Neuronal stem cell (in vitro differentiated cells): ENCODE measurements at regions not wholly inside any gene's neighbourhood (a gene's known extent, or its start where the extent isn't known, plus 50 kb on each side); places are given as distances from the start of the nearest gene placed in this dataset.

Experiments
- DNase-seq: peaks from one replicate; pipeline ENCODE4 v3.0.0-alpha.2; 2013; ENCODE audit warnings: low spot score
- H2AFZ ChIP-seq: one replicate; pipeline ENCODE4 v1.6.1; 2013; ENCODE audit warnings: mild to moderate bottlenecking, low read length, inconsistent platforms
- H2AK5ac ChIP-seq: 2 replicates; pipeline ENCODE4 v1.6.1; 2013; ENCODE audit warnings: low read depth, mild to moderate bottlenecking, inconsistent platforms, low read length, moderate library complexity, mixed read lengths
- H2BK120ac ChIP-seq: 2 replicates; pipeline ENCODE4 v1.6.1; 2013; ENCODE audit warnings: low read depth, mild to moderate bottlenecking, inconsistent platforms, low read length, moderate library complexity, mixed read lengths
- H2BK12ac ChIP-seq: one replicate; pipeline ENCODE4 v1.6.1; 2013; ENCODE audit warnings: low read length, inconsistent platforms
- H2BK15ac ChIP-seq: 2 replicates; pipeline ENCODE4 v1.6.1; 2013; ENCODE audit warnings: mild to moderate bottlenecking, low read length, inconsistent platforms, mixed read lengths
- H2BK5ac ChIP-seq: one replicate; pipeline ENCODE4 v1.6.1; 2013; ENCODE audit warnings: inconsistent platforms, mild to moderate bottlenecking, low read length, moderate library complexity
- H3K14ac ChIP-seq: one replicate; pipeline ENCODE4 v1.6.1; 2013; ENCODE audit warnings: low read length, inconsistent platforms
- H3K18ac ChIP-seq: 2 replicates; pipeline ENCODE4 v1.6.1; 2013; ENCODE audit warnings: low read length, inconsistent platforms
- H3K23ac ChIP-seq: 2 replicates; pipeline ENCODE4 v1.6.1; 2013; ENCODE audit warnings: low read depth, mild to moderate bottlenecking, mixed read lengths, low read length, inconsistent platforms; ENCODE audit not compliant: poor library complexity
- H3K27ac ChIP-seq: replicated peaks from 3 replicates; pipeline ENCODE4 v1.5.1; 2013; ENCODE audit warnings: low read length, inconsistent platforms
- H3K27me3 ChIP-seq, 3 experiments: 2 replicates each; pipeline ENCODE4 v1.6.1; 2013; ENCODE audit warnings: low read length in 3 of 3, mild to moderate bottlenecking in 2 of 3, inconsistent platforms in 1 of 3, low read depth in 1 of 3, mixed read lengths in 1 of 3, moderate library complexity in 1 of 3; ENCODE audit not compliant: control insufficient read depth in 3 of 3, insufficient read depth in 3 of 3
- H3K36me3 ChIP-seq, 2 donors: replicated peaks in 1 of 2; 2 replicates each; pipeline ENCODE4 v1.6.1; 2013; ENCODE audit warnings: low read length in 2 of 2; ENCODE audit not compliant: control insufficient read depth in 2 of 2, insufficient read depth in 2 of 2
- H3K4ac ChIP-seq: 2 replicates; pipeline ENCODE4 v1.6.1; 2013; ENCODE audit warnings: inconsistent platforms, mild to moderate bottlenecking, low read length, moderate library complexity
- H3K4me1 ChIP-seq, 2 donors: 1 replicate in 1 of 2; 2 replicates in 1 of 2; pipeline ENCODE4 v1.6.1; 2013; ENCODE audit warnings: low read length in 2 of 2, low read depth in 1 of 2; ENCODE audit not compliant: control insufficient read depth in 2 of 2, insufficient read depth in 1 of 2
- H3K4me2 ChIP-seq: one replicate; pipeline ENCODE4 v1.6.1; 2013; ENCODE audit warnings: mild to moderate bottlenecking, low read length, inconsistent platforms; ENCODE audit not compliant: insufficient read depth, poor library complexity, severe bottlenecking
- H3K4me3 ChIP-seq, 2 donors: 2 replicates each; pipeline ENCODE4 v1.5.1; 2013; ENCODE audit warnings: low read length in 2 of 2, mild to moderate bottlenecking in 2 of 2, inconsistent platforms in 1 of 2, moderate library complexity in 1 of 2
- H3K79me1 ChIP-seq: one replicate; pipeline ENCODE4 v1.6.1; 2013; ENCODE audit warnings: low read depth, mild to moderate bottlenecking, inconsistent platforms, low read length, moderate library complexity
- H3K9ac ChIP-seq: one replicate; pipeline ENCODE4 v1.6.1; 2013; ENCODE audit warnings: mild to moderate bottlenecking, low read depth, low read length, inconsistent platforms; ENCODE audit not compliant: poor library complexity
- H3K9me3 ChIP-seq, 2 donors: replicated peaks in 1 of 2; 2 replicates each; pipeline versions ENCODE3 to v1.6.1; 2013; ENCODE audit warnings: low read length in 2 of 2, mild to moderate bottlenecking in 2 of 2, inconsistent platforms in 1 of 2, low read depth in 1 of 2, mixed read lengths in 1 of 2, moderate library complexity in 1 of 2; ENCODE audit not compliant: control insufficient read depth in 2 of 2, insufficient read depth in 1 of 2
- H4K8ac ChIP-seq: one replicate; pipeline ENCODE4 v1.6.1; 2013; ENCODE audit warnings: low read depth, mild to moderate bottlenecking, inconsistent platforms, low read length, moderate library complexity
- H4K91ac ChIP-seq: one replicate; pipeline ENCODE4 v1.6.1; 2013; ENCODE audit warnings: low read length, low read depth, mild to moderate bottlenecking, inconsistent platforms; ENCODE audit not compliant: poor library complexity
- WGBS, 2 donors: extraction: QIAGEN DNeasy Blood & Tissue Kit; methylation state at CpG; one replicate each; pipeline ENCODE4 v1.1.7; 2013; ENCODE audit warnings: missing lambda C conversion rate in 2 of 2, mixed read lengths in 1 of 2; ENCODE audit not compliant: insufficient read length in 2 of 2, insufficient replicate concordance in 1 of 2; ENCODE audit errors: extremely low coverage in 2 of 2; 5-methylcytosine and 5-hydroxymethylcytosine counted together

GRCh38 chr2:16375351-16375750 is 290.3 kb downstream of the CYRIA start:
- 100% methylated on average over 1 of the region's 2 CpGs; no CpG with 5 or more reads in 1 of the 2 donors for WGBS, 2 donors

GRCh38 chr2:16374671-16375070 is 291.0 kb downstream of the CYRIA start:
- Histone ChIP-seq H3K36me3 (no peaks in the 10 kb centered on the region), H2BK12ac (no peak overlapping the region), H3K14ac (no peak overlapping the region), H3K4ac (no peak overlapping the region), H3K9ac (no peak overlapping the region), H3K27ac (no peak overlapping the region), H4K8ac (no peak overlapping the region), H2BK5ac (no peak overlapping the region), H3K9me3 (peaks cover 0 to 5% of the 10 kb centered on the region in 2 donors), H3K18ac (no peak overlapping the region), H2AFZ (no peak overlapping the region), H3K4me2 (no peak overlapping the region), H2AK5ac (no peak overlapping the region), H2BK15ac (no peak overlapping the region), H2BK120ac (no peak overlapping the region), H4K91ac (no peak overlapping the region), H3K23ac (no peak overlapping the region), H3K79me1 (no peaks in the 10 kb centered on the region), H3K4me3 (no peak overlapping the region), H3K27me3 (peaks cover 0 to 5% (median 0%) of the 10 kb centered on the region in 3 experiments), H3K4me1 (no peaks in the 10 kb centered on the region)
- no peak for DNase-seq
- no CpG with 5 or more reads among the region's 6 CpGs for WGBS, 2 donors

More at GRCh38 chr2:16375351-16375750, 290.3 kb downstream of the CYRIA start:
- Histone ChIP-seq H2BK5ac (no peak overlapping the region), H3K4me1 (no peaks in the 10 kb centered on the region), H2BK15ac (no peak overlapping the region), H3K14ac (no peak overlapping the region), H3K9ac (no peak overlapping the region), H3K23ac (no peak overlapping the region), H2BK12ac (no peak overlapping the region), H2BK120ac (no peak overlapping the region), H4K91ac (no peak overlapping the region), H2AK5ac (no peak overlapping the region), H3K4me2 (no peak overlapping the region), H3K18ac (no peak overlapping the region), H3K36me3 (no peaks in the 10 kb centered on the region), H3K4ac (no peak overlapping the region), H3K9me3 (peaks cover 0 to 5% of the 10 kb centered on the region in 2 donors), H4K8ac (no peak overlapping the region), H2AFZ (no peak overlapping the region), H3K79me1 (no peaks in the 10 kb centered on the region), H3K27me3 (peaks cover 0 to 5% (median 0%) of the 10 kb centered on the region in 3 experiments), H3K4me3 (no peak overlapping the region), H3K27ac (no peak overlapping the region)
- DNase-seq = no peak

GRCh38 chr2:16373341-16373740 is 292.3 kb downstream of the CYRIA start:
- DNase-seq = no peak
- Histone ChIP-seq H3K18ac (no peak overlapping the region), H2BK120ac (no peak overlapping the region), H3K4me1 (no peaks in the 10 kb centered on the region), H4K8ac (no peak overlapping the region), H3K4ac (no peak overlapping the region), H3K14ac (no peak overlapping the region), H3K27ac (no peak overlapping the region), H2AFZ (no peak overlapping the region), H3K9me3 (peaks cover under 1 to 5% of the 10 kb centered on the region in 2 donors), H3K23ac (no peak overlapping the region), H2BK12ac (no peak overlapping the region), H2AK5ac (no peak overlapping the region), H3K27me3 (peaks cover 0 to 5% (median 0%) of the 10 kb centered on the region in 3 experiments), H2BK5ac (no peak overlapping the region), H3K4me3 (no peak overlapping the region), H3K4me2 (no peak overlapping the region), H3K9ac (no peak overlapping the region), H4K91ac (no peak overlapping the region), H3K79me1 (no peaks in the 10 kb centered on the region), H3K36me3 (no peaks in the 10 kb centered on the region), H2BK15ac (no peak overlapping the region)
- WGBS, 2 donors = no CpG with 5 or more reads among the region's 1 CpG

GRCh38 chr2:16371751-16372150 is 293.9 kb downstream of the CYRIA start:
- Histone ChIP-seq H3K27ac (no peak overlapping the region), H3K23ac (no peak overlapping the region), H2BK12ac (no peak overlapping the region), H3K14ac (no peak overlapping the region), H3K4ac (no peak overlapping the region), H2BK15ac (no peak overlapping the region), H2AK5ac (no peak overlapping the region), H3K27me3 (peaks cover 0 to 5% (median 0%) of the 10 kb centered on the region in 3 experiments), H4K91ac (no peak overlapping the region), H3K18ac (no peak overlapping the region), H2AFZ (no peak overlapping the region), H2BK5ac (no peak overlapping the region), H3K36me3 (no peaks in the 10 kb centered on the region), H3K4me2 (no peak overlapping the region), H3K4me1 (no peaks in the 10 kb centered on the region), H4K8ac (no peak overlapping the region), H3K79me1 (no peaks in the 10 kb centered on the region), H3K4me3 (no peak overlapping the region), H3K9ac (no peak overlapping the region), H2BK120ac (no peak overlapping the region), H3K9me3 (peaks cover 1 to 5% of the 10 kb centered on the region in 2 donors)
- WGBS, 2 donors = no CpG with 5 or more reads among the region's 6 CpGs
- no peak for DNase-seq
